H9 (cell line): ENCODE measurements at regions not wholly inside any gene's neighbourhood (a gene's known extent, or its start where the extent isn't known, plus 50 kb on each side); places are given as distances from the start of the nearest gene placed in this dataset.

Experiments
- DNase-seq: peaks from one replicate; pipeline ENCODE4 v3.0.0-alpha.2; 2017
- H2AFZ ChIP-seq: one replicate; pipeline ENCODE4 v1.6.1; 2013; ENCODE audit warnings: mild to moderate bottlenecking, low read length, control low read depth, moderate library complexity
- H2AK5ac ChIP-seq: 2 replicates; pipeline ENCODE4 v1.6.1; 2013; ENCODE audit warnings: low read length, control low read depth, mixed read lengths; ENCODE audit not compliant: insufficient read length
- H2BK120ac ChIP-seq: one replicate; pipeline ENCODE4 v1.6.1; 2013; ENCODE audit warnings: low read depth, mild to moderate bottlenecking, low read length, control low read depth, inconsistent platforms; ENCODE audit not compliant: poor library complexity, severe bottlenecking
- H2BK12ac ChIP-seq: 2 replicates; pipeline ENCODE4 v1.6.1; 2013; ENCODE audit warnings: low read length, control low read depth, mixed read lengths, low read depth; ENCODE audit not compliant: insufficient read length
- H2BK15ac ChIP-seq: 2 replicates; pipeline ENCODE4 v1.6.1; 2013; ENCODE audit warnings: low read depth, low read length, control low read depth
- H2BK20ac ChIP-seq: one replicate; pipeline ENCODE4 v1.6.1; 2013; ENCODE audit warnings: low read depth, mild to moderate bottlenecking, low read length, control low read depth, inconsistent platforms; ENCODE audit not compliant: poor library complexity, severe bottlenecking
- H2BK5ac ChIP-seq: 2 replicates; pipeline ENCODE4 v1.6.1; 2013; ENCODE audit warnings: low read length, control low read depth, mixed read lengths; ENCODE audit not compliant: insufficient read length
- H3K14ac ChIP-seq: 2 replicates; pipeline ENCODE4 v1.6.1; 2013; ENCODE audit warnings: low read length, control low read depth; ENCODE audit not compliant: insufficient read depth
- H3K18ac ChIP-seq: 2 replicates; pipeline ENCODE4 v1.6.1; 2013; ENCODE audit warnings: low read depth, mild to moderate bottlenecking, mixed read lengths, low read length, control low read depth; ENCODE audit not compliant: insufficient read length
- H3K23ac ChIP-seq: 2 replicates; pipeline ENCODE4 v1.6.1; 2013; ENCODE audit warnings: low read length, control low read depth, mixed read lengths, low read depth; ENCODE audit not compliant: insufficient read length
- H3K23me2 ChIP-seq: 2 replicates; pipeline ENCODE4 v1.6.1; 2013; ENCODE audit warnings: low read depth, mild to moderate bottlenecking, mixed read lengths, low read length, control low read depth; ENCODE audit not compliant: insufficient read length, poor library complexity, severe bottlenecking
- H3K27ac ChIP-seq: 2 replicates; pipeline ENCODE4 v1.5.1; 2013; ENCODE audit warnings: low read length, control low read depth, mixed read lengths, low read depth; ENCODE audit not compliant: insufficient read length
- H3K27me3 ChIP-seq: 2 replicates; pipeline ENCODE4 v1.6.1; 2013; ENCODE audit warnings: low read length, control low read depth, inconsistent platforms; ENCODE audit not compliant: insufficient read depth
- H3K4ac ChIP-seq: 2 replicates; pipeline ENCODE4 v1.6.1; 2013; ENCODE audit warnings: low read depth, mild to moderate bottlenecking, control low read depth, inconsistent platforms, low read length, moderate library complexity
- H3K4me1 ChIP-seq: 2 replicates; pipeline ENCODE4 v1.6.1; 2013; ENCODE audit warnings: low read length, control low read depth, inconsistent platforms; ENCODE audit not compliant: insufficient read depth
- H3K4me2 ChIP-seq: 2 replicates; pipeline ENCODE4 v1.6.1; 2013; ENCODE audit warnings: low read length, control low read depth, mixed read lengths; ENCODE audit not compliant: insufficient read length, insufficient read depth
- H3K56ac ChIP-seq: 2 replicates; pipeline ENCODE4 v1.6.1; 2013; ENCODE audit warnings: low read depth, mild to moderate bottlenecking, mixed read lengths, low read length, control low read depth; ENCODE audit not compliant: insufficient read length
- H3K79me1 ChIP-seq: 2 replicates; pipeline ENCODE4 v1.6.1; 2013; ENCODE audit warnings: low read depth, mild to moderate bottlenecking, moderate library complexity, low read length, control low read depth, inconsistent platforms; ENCODE audit not compliant: insufficient read depth, poor library complexity, severe bottlenecking
- H3K79me2 ChIP-seq: 2 replicates; pipeline ENCODE4 v1.6.1; 2013; ENCODE audit warnings: low read length, control low read depth, inconsistent platforms; ENCODE audit not compliant: insufficient read depth
- H3K9ac ChIP-seq: 2 replicates; pipeline ENCODE4 v1.6.1; 2013; ENCODE audit warnings: low read length, control low read depth, mixed read lengths; ENCODE audit not compliant: insufficient read length; ENCODE audit errors: extremely low read depth
- H3K9me3 ChIP-seq: one replicate; pipeline ENCODE4 v1.6.1; 2013; ENCODE audit warnings: low read depth, low read length, inconsistent platforms; ENCODE audit not compliant: control insufficient read depth
- H3T11ph ChIP-seq: one replicate; pipeline ENCODE4 v1.6.1; 2013; ENCODE audit warnings: mild to moderate bottlenecking, low read length, control low read depth, inconsistent platforms
- H4K20me1 ChIP-seq: one replicate; pipeline ENCODE4 v1.6.1; 2013; ENCODE audit not compliant: control insufficient read depth, insufficient read length, insufficient read depth
- H4K5ac ChIP-seq: 2 replicates; pipeline ENCODE4 v1.6.1; 2013; ENCODE audit warnings: low read depth, mild to moderate bottlenecking, mixed read lengths, low read length, control low read depth; ENCODE audit not compliant: insufficient read length
- H4K8ac ChIP-seq: replicated peaks from 2 replicates; pipeline ENCODE4 v1.6.1; 2013; ENCODE audit warnings: low read length, control low read depth, mixed read lengths, low read depth; ENCODE audit not compliant: insufficient read length
- H4K91ac ChIP-seq: 2 replicates; pipeline ENCODE4 v1.6.1; 2013; ENCODE audit warnings: low read depth, mild to moderate bottlenecking, moderate library complexity, mixed read lengths, low read length, control low read depth; ENCODE audit not compliant: insufficient read length
- H3K27ac Mint-ChIP-seq, 3 experiments: 2 replicates in 2 of 3; 3 replicates in 1 of 3; pipeline ENCODE4 v1.8.0; 2020 to 2021; ENCODE audit warnings: mixed read lengths in 3 of 3, mild to moderate bottlenecking in 1 of 3, moderate library complexity in 1 of 3
- H3K27me3 Mint-ChIP-seq: 2 replicates; pipeline ENCODE4 v1.8.0; 2021; ENCODE audit warnings: low read depth, mild to moderate bottlenecking, moderate library complexity, mixed read lengths
- H3K36me3 Mint-ChIP-seq, 3 experiments: 2 replicates in 2 of 3; 3 replicates in 1 of 3; pipeline ENCODE4 v1.8.0; 2020 to 2021; ENCODE audit warnings: low read depth in 3 of 3, mixed read lengths in 3 of 3; ENCODE audit not compliant: insufficient read depth in 1 of 3
- H3K4me1 Mint-ChIP-seq, 2 experiments: 2 replicates each; pipeline ENCODE4 v1.8.0; 2020; ENCODE audit warnings: mixed read lengths in 2 of 2
- H3K4me3 Mint-ChIP-seq, 2 experiments: 2 replicates in 1 of 2; 3 replicates in 1 of 2; pipeline ENCODE4 v1.8.0; 2020 to 2021; ENCODE audit warnings: mild to moderate bottlenecking in 2 of 2, mixed read lengths in 2 of 2, moderate library complexity in 1 of 2
- H3K9me3 Mint-ChIP-seq, 2 experiments: 2 replicates in 1 of 2; 3 replicates in 1 of 2; pipeline ENCODE4 v1.8.0; 2020; ENCODE audit warnings: mild to moderate bottlenecking in 2 of 2, mixed read lengths in 2 of 2, moderate library complexity in 1 of 2
- WGBS: extraction: QIAGEN DNeasy Blood & Tissue Kit; methylation state at CpG from one replicate; pipeline ENCODE4 v1.1.7; 2013; ENCODE audit warnings: missing lambda C conversion rate, low lambda C conversion rate, mixed read lengths; ENCODE audit not compliant: insufficient read length; ENCODE audit errors: extremely low coverage; 5-methylcytosine and 5-hydroxymethylcytosine counted together
- TF ChIP-seq, protein P1 (sequence below): fragments of 200-600 bp; sonication (generic); conservative IDR thresholded peaks from 3 replicates; pipeline ENCODE4 v1.8.0; 2021; ENCODE audit warnings: antibody characterized with exemption, mild to moderate bottlenecking

DNA sequence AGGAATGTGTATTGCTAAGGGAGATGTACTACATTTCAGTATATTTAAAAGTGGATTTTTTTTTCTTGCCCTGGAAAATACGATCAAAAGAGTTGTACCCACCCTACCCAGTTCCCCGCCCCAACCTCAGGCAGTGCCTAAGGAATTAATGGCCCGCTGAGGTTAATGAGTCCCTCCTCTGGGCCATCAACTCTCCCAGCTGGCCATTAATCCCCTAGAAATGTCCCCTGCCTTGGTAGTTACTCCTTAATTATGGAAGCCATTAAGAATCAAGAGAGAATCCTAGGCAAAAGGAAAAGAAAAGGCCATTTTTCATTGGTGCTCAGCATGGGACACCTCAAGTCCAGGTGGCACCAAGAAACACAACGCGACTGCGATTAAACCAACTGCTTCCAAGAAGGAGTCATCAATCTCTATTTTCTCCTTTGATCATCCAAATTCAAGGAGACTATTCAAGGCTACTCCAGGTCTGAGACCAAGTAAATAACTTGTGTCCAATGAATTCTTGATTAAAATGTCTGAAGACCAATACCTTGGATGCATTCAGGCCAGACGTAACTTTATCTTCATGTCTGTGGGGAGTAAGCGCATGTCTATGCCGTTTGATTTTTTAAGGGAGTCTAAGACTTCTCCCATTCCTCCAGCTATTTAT is 1962.2 kb upstream of the WWC1 start:
- no peak overlapping the region for H3K14ac ChIP-seq
- Mint-ChIP-seq H3K4me1 (peaks cover 17 to 21% of the 10 kb centered on the region in 2 experiments), H3K36me3 (no peaks in the 10 kb centered on the region), H3K4me3 (no peak overlapping the region), H3K27me3 (peaks cover 14% of the 10 kb centered on the region), H3K27ac (no peak overlapping the region), H3K9me3 (no peaks in the 10 kb centered on the region)
- no peaks in the 10 kb centered on the region for H3K79me1 ChIP-seq
- DNase-seq, result no peak
- H3K4me2 ChIP-seq, result no peak overlapping the region
- H2BK5ac ChIP-seq, result no peak overlapping the region
- no peak overlapping the region for H3K4ac ChIP-seq
- TF ChIP-seq, protein P1, sequence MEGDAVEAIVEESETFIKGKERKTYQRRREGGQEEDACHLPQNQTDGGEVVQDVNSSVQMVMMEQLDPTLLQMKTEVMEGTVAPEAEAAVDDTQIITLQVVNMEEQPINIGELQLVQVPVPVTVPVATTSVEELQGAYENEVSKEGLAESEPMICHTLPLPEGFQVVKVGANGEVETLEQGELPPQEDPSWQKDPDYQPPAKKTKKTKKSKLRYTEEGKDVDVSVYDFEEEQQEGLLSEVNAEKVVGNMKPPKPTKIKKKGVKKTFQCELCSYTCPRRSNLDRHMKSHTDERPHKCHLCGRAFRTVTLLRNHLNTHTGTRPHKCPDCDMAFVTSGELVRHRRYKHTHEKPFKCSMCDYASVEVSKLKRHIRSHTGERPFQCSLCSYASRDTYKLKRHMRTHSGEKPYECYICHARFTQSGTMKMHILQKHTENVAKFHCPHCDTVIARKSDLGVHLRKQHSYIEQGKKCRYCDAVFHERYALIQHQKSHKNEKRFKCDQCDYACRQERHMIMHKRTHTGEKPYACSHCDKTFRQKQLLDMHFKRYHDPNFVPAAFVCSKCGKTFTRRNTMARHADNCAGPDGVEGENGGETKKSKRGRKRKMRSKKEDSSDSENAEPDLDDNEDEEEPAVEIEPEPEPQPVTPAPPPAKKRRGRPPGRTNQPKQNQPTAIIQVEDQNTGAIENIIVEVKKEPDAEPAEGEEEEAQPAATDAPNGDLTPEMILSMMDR, result no peak
- no peak overlapping the region for H4K91ac ChIP-seq
- H3K23me2 ChIP-seq, result no peaks in the 10 kb centered on the region
- no peak overlapping the region for H3K18ac ChIP-seq
- H3T11ph ChIP-seq, result no peak overlapping the region
- H4K8ac ChIP-seq, result no peak overlapping the region
- no peak overlapping the region for H2BK12ac ChIP-seq
- no peak overlapping the region for H2AK5ac ChIP-seq
- no peak overlapping the region for H2BK15ac ChIP-seq
- no peak overlapping the region for H3K9ac ChIP-seq
- H3K79me2 ChIP-seq, result no peaks in the 10 kb centered on the region
- H3K23ac ChIP-seq, result no peak overlapping the region
- H3K9me3 ChIP-seq, result no peaks in the 10 kb centered on the region
- H4K5ac ChIP-seq, result no peak overlapping the region
- H2BK120ac ChIP-seq, result no peak overlapping the region
- H3K27ac ChIP-seq, result no peak overlapping the region
- WGBS, result no CpG with 5 or more reads among the region's 9 CpGs
- no peak overlapping the region for H2AFZ ChIP-seq
- peaks cover 2% of the 10 kb centered on the region; the same call in 1 of the 2 replicates for H3K27me3 ChIP-seq
- no peak overlapping the region for H2BK20ac ChIP-seq
- no peak overlapping the region for H3K56ac ChIP-seq
- no peaks in the 10 kb centered on the region for H4K20me1 ChIP-seq
- H3K4me1 ChIP-seq, result peaks cover 4% of the 10 kb centered on the region; the same call in 1 of the 2 replicates
